Fibroblast of villous mesenchyme (primary cell): ENCODE measurements at regions not wholly inside any gene's neighbourhood (a gene's known extent, or its start where the extent isn't known, plus 50 kb on each side); places are given as distances from the start of the nearest gene placed in this dataset.

Source experiments
- DNase-seq: peaks from one replicate; pipeline ENCODE4 v3.0.0-alpha.2; 2010; ENCODE audit warnings: low read depth
- H3K4me3 ChIP-seq: 2 replicates; pipeline ENCODE4 v1.5.1; 2011; ENCODE audit warnings: low read depth, mild to moderate bottlenecking, low read length
- CTCF ChIP-seq: IDR thresholded peaks from 2 replicates; pipeline ENCODE4 v1.5.1; 2012; ENCODE audit warnings: low read depth, mild to moderate bottlenecking, low read length; ENCODE audit not compliant: insufficient read depth

- DNase-seq, result no peak
- H3K4me3 ChIP-seq, result no peak overlapping the region
- no peak for TF ChIP-seq CTCF
Measured at GRCh38 chr5:4191703-4192102, 596.1 kb downstream of the IRX1 start.

- no peak for TF ChIP-seq CTCF
- H3K4me3 ChIP-seq, result no peak overlapping the region
- DNase-seq, result no peak
Measured at GRCh38 chr5:4192111-4192510, 596.5 kb downstream of the IRX1 start.

GRCh38 chr5:4196744-4197143 is 601.1 kb downstream of the IRX1 start:
- no peak overlapping the region for H3K4me3 ChIP-seq
- no peak for DNase-seq
- no peak for TF ChIP-seq CTCF

- no peak overlapping the region for H3K4me3 ChIP-seq
- TF ChIP-seq CTCF, result no peak
- DNase-seq, result no peak
Measured at GRCh38 chr5:4197151-4197550, 601.5 kb downstream of the IRX1 start.

GRCh38 chr5:4198461-4198860 is 602.8 kb downstream of the IRX1 start:
- no peak for DNase-seq
- TF ChIP-seq CTCF, result no peak
- H3K4me3 ChIP-seq, result no peak overlapping the region

GRCh38 chr5:4199049-4199841 is 603.6 kb downstream of the IRX1 start:
- DNase-seq, result no peak
- no peak for TF ChIP-seq CTCF
- H3K4me3 ChIP-seq, result no peak overlapping the region

GRCh38 chr5:4203146-4203545 is 607.5 kb downstream of the IRX1 start:
- H3K4me3 ChIP-seq, result no peak overlapping the region
- no peak for TF ChIP-seq CTCF
- no peak for DNase-seq
